CD14-positive monocyte (primary cell): ENCODE measurements at regions not wholly inside any gene's neighbourhood (a gene's known extent, or its start where the extent isn't known, plus 50 kb on each side); places are given as distances from the start of the nearest gene placed in this dataset.

ENCODE experiments used
- DNase-seq, 3 donors: peaks; one replicate each; pipeline ENCODE4 v3.0.0-alpha.2; 2011 to 2022
- H2AFZ ChIP-seq: 2 replicates; pipeline ENCODE4 v1.6.0; 2012; ENCODE audit warnings: mild to moderate bottlenecking, low read depth, low read length, inconsistent platforms; ENCODE audit not compliant: insufficient read depth, poor library complexity, severe bottlenecking
- H3K27ac ChIP-seq, 2 donors: 1 replicate in 1 of 2; 2 replicates in 1 of 2; pipeline ENCODE4 v1.5.1; 2012 to 2013; ENCODE audit warnings: low read length in 2 of 2, control low read depth in 1 of 2, inconsistent platforms in 1 of 2, low read depth in 1 of 2, mild to moderate bottlenecking in 1 of 2
- H3K27me3 ChIP-seq, 2 donors: one replicate each; pipeline versions ENCODE4 v1.6.0 to v1.6.1; 2011 to 2013; ENCODE audit warnings: low read length in 2 of 2; ENCODE audit not compliant: control insufficient read depth in 2 of 2, insufficient read depth in 2 of 2
- H3K36me3 ChIP-seq, 2 donors: replicated peaks in 1 of 2; 1 replicate in 1 of 2; 2 replicates in 1 of 2; pipeline versions ENCODE4 v1.5.1 to v1.6.1; 2012 to 2013; ENCODE audit warnings: low read length in 2 of 2, control low read depth in 1 of 2, inconsistent platforms in 1 of 2, mild to moderate bottlenecking in 1 of 2; ENCODE audit not compliant: insufficient read depth in 2 of 2, control insufficient read depth in 1 of 2
- H3K4me1 ChIP-seq, 2 donors: 1 replicate in 1 of 2; 2 replicates in 1 of 2; pipeline versions ENCODE4 v1.5.1 to v1.6.1; 2012 to 2013; ENCODE audit warnings: low read length in 2 of 2, control low read depth in 1 of 2, inconsistent platforms in 1 of 2, mild to moderate bottlenecking in 1 of 2, moderate library complexity in 1 of 2; ENCODE audit not compliant: insufficient read depth in 2 of 2, control insufficient read depth in 1 of 2
- H3K4me2 ChIP-seq: replicated peaks from 2 replicates; pipeline ENCODE3; 2012; ENCODE audit warnings: low read length, moderate library complexity, mild to moderate bottlenecking; ENCODE audit not compliant: poor library complexity, severe bottlenecking; ENCODE audit errors: extremely low read depth
- H3K4me3 ChIP-seq, 3 experiments: fragments of 200-600 bp in 1 of 3; sonication (generic) in 1 of 3; replicated peaks in 1 of 3; 1 replicate in 2 of 3; 2 replicates in 1 of 3; pipeline ENCODE4 v1.5.1; 2011 to 2013; ENCODE audit warnings: low read length in 3 of 3, mild to moderate bottlenecking in 3 of 3, control low read depth in 2 of 3, low read depth in 2 of 3, inconsistent platforms in 1 of 3, moderate library complexity in 1 of 3
- H3K79me2 ChIP-seq: 2 replicates; pipeline ENCODE4 v1.6.0; 2012; ENCODE audit warnings: mild to moderate bottlenecking, control low read depth, inconsistent platforms, low read length, moderate library complexity; ENCODE audit not compliant: insufficient read depth
- H3K9ac ChIP-seq: 2 replicates; pipeline ENCODE4 v1.6.0; 2017; ENCODE audit warnings: low read length, mild to moderate bottlenecking; ENCODE audit not compliant: insufficient read depth, poor library complexity, severe bottlenecking
- H3K9me3 ChIP-seq, 2 donors: replicated peaks in 1 of 2; 1 replicate in 1 of 2; 2 replicates in 1 of 2; pipeline versions ENCODE4 v1.5.1 to v1.6.1; 2012 to 2013; ENCODE audit warnings: low read length in 2 of 2, control low read depth in 1 of 2; ENCODE audit not compliant: control insufficient read depth in 1 of 2, insufficient read depth in 1 of 2
- H4K20me1 ChIP-seq: 2 replicates; pipeline ENCODE4 v1.6.0; 2012; ENCODE audit warnings: mild to moderate bottlenecking, low read length, control low read depth, moderate library complexity; ENCODE audit not compliant: insufficient read depth
- H3K27ac Mint-ChIP-seq, 7 donors: one replicate each; pipeline ENCODE4 v1.8.0; 2020; ENCODE audit warnings: mild to moderate bottlenecking in 7 of 7, mixed read lengths in 7 of 7, moderate library complexity in 6 of 7, inconsistent platforms in 2 of 7
- H3K27me3 Mint-ChIP-seq, 3 donors: one replicate each; pipeline ENCODE4 v1.8.0; 2021 to 2022; ENCODE audit warnings: low read depth in 3 of 3, mild to moderate bottlenecking in 3 of 3, mixed read lengths in 3 of 3, moderate library complexity in 3 of 3, inconsistent platforms in 1 of 3
- H3K36me3 Mint-ChIP-seq, 2 donors: one replicate each; pipeline ENCODE4 v1.8.0; 2020; ENCODE audit warnings: mixed read lengths in 2 of 2, inconsistent platforms in 1 of 2, mild to moderate bottlenecking in 1 of 2
- H3K4me1 Mint-ChIP-seq: one replicate; pipeline ENCODE4 v1.8.0; 2020; ENCODE audit warnings: mild to moderate bottlenecking, mixed read lengths
- H3K4me3 Mint-ChIP-seq, 2 donors: one replicate each; pipeline ENCODE4 v1.8.0; 2020; ENCODE audit warnings: mild to moderate bottlenecking in 2 of 2, mixed read lengths in 2 of 2, moderate library complexity in 1 of 2
- H3K9me3 Mint-ChIP-seq, 7 donors: one replicate each; pipeline ENCODE4 v1.8.0; 2020 to 2022; ENCODE audit warnings: mixed read lengths in 7 of 7, mild to moderate bottlenecking in 6 of 7, moderate library complexity in 6 of 7, inconsistent platforms in 2 of 7
- CTCF ChIP-seq: fragments of 200-600 bp; IDR thresholded peaks from one replicate; pipeline ENCODE4 v1.8.0; 2022; ENCODE audit warnings: antibody characterized with exemption, mild to moderate bottlenecking
- WGBS: methylation state at CpG from one replicate; pipeline ENCODE4 v1.1.5; 2013; ENCODE audit warnings: missing lambda C conversion rate; ENCODE audit not compliant: insufficient coverage; 5-methylcytosine and 5-hydroxymethylcytosine counted together
- intact Hi-C, 2 donors: fragments of 100-400 bp; cut with micrococcal nuclease; formaldehyde crosslinking; loops; one replicate each; pipeline versions ENCODE4 v1.15.0 to v1.15.1; 2023

GRCh38 chr3:87495938-87496337 is 219.6 kb upstream of the POU1F1 start:
- no peak overlapping the region for H3K9ac ChIP-seq
- no peaks in the 10 kb centered on the region for H3K36me3 ChIP-seq
- TF ChIP-seq CTCF, result no peak
- H3K9me3 ChIP-seq, result no peaks in the 10 kb centered on the region
- no peaks in the 10 kb centered on the region for H4K20me1 ChIP-seq
- Mint-ChIP-seq H3K4me3 (no peak overlapping the region), H3K9me3 (peaks cover 0 to 3% (median 2%) of the 10 kb centered on the region in 7 donors), H3K27ac (no peak overlapping the region), H3K27me3 (peaks cover 0 to 2% (median 0%) of the 10 kb centered on the region in 3 donors), H3K4me1 (no peaks in the 10 kb centered on the region), H3K36me3 (no peaks in the 10 kb centered on the region)
- H3K4me1 ChIP-seq, result no peaks in the 10 kb centered on the region
- H2AFZ ChIP-seq, result no peak overlapping the region
- no peak overlapping the region for H3K27ac ChIP-seq
- no peak overlapping the region for H3K4me3 ChIP-seq
- H3K79me2 ChIP-seq, result no peaks in the 10 kb centered on the region
- intact Hi-C loops, result no loop called here
- DNase-seq, result no peak
- no peak overlapping the region for H3K4me2 ChIP-seq
- H3K27me3 ChIP-seq, result no peaks in the 10 kb centered on the region
- no CpG with 5 or more reads among the region's 1 CpG for WGBS

GRCh38 chr3:87494264-87494663 is 217.9 kb upstream of the POU1F1 start:
- no peaks in the 10 kb centered on the region for H4K20me1 ChIP-seq
- H3K79me2 ChIP-seq, result no peaks in the 10 kb centered on the region
- no peak overlapping the region for H3K9ac ChIP-seq
- H3K27ac ChIP-seq, result no peak overlapping the region
- Mint-ChIP-seq H3K27me3 (peaks cover 0 to 2% (median 0%) of the 10 kb centered on the region in 3 donors), H3K9me3 (peaks cover 0 to 3% (median 2%) of the 10 kb centered on the region in 7 donors), H3K36me3 (no peaks in the 10 kb centered on the region), H3K4me3 (no peak overlapping the region), H3K4me1 (no peaks in the 10 kb centered on the region), H3K27ac (no peak overlapping the region)
- no peaks in the 10 kb centered on the region for H3K4me1 ChIP-seq
- H3K36me3 ChIP-seq, result no peaks in the 10 kb centered on the region
- no peak overlapping the region for H3K4me3 ChIP-seq
- H3K4me2 ChIP-seq, result no peak overlapping the region
- no peaks in the 10 kb centered on the region for H3K9me3 ChIP-seq
- no peak overlapping the region for H2AFZ ChIP-seq
- intact Hi-C loops, result no loop called here
- WGBS, result 67% methylated on average over 1 of the region's 1 CpG
- DNase-seq, result no peak
- TF ChIP-seq CTCF, result no peak
- no peaks in the 10 kb centered on the region for H3K27me3 ChIP-seq
